ENCODE measurements at regions not wholly inside any gene's neighbourhood (a gene's known extent, or its start where the extent isn't known, plus 50 kb on each side); places are given as distances from the start of the nearest gene placed in this dataset.

GRCh38 chr16:59114790-59115189 lies 380.7 kb upstream of the GOT2 start:
- TF ChIP-seq CTCF (IDR thresholded peaks at IDR 0.05; ENCODE audit: low read depth, low read length, missing input control): no peak
- no peak for TF ChIP-seq ATF3 (IDR thresholded peaks at IDR 0.05)
- TF ChIP-seq TAF1 (conservative IDR thresholded peaks at IDR 0.05): no peak
- no peak for TF ChIP-seq MAX (IDR thresholded peaks at IDR 0.05)
- no peak for TF ChIP-seq REST (IDR thresholded peaks at IDR 0.05)
- no peak for TF ChIP-seq EGR1 (IDR thresholded peaks at IDR 0.05; ENCODE audit: low read depth in 2 of 2)

Measured in liver (tissue), 3 donors.